ENCODE measurements at regions not wholly inside any gene's neighbourhood (a gene's known extent, or its start where the extent isn't known, plus 50 kb on each side); places are given as distances from the start of the nearest gene placed in this dataset.

- Histone ChIP-seq H3K36me3 (no peaks in the 10 kb centered on the region), H3K27ac (no peak overlapping the region), H3K4me3 (no peak overlapping the region), H3K27me3 (no peaks in the 10 kb centered on the region), H3K9me3 (ENCODE audit: low read depth) (no peaks in the 10 kb centered on the region), H3K4me1 (ENCODE audit: low read depth) (peaks cover 24% of the 10 kb centered on the region)
- no peak for TF ChIP-seq CTCF (IDR thresholded peaks at IDR 0.05; ENCODE audit: low read depth, low read length)
- DNase-seq (ENCODE audit: low read depth in 1 of 2, low spot score in 1 of 2) = peak in 1 of 2 donors; percentile 37
Measured at GRCh38 chr6:81865712-81866111, 113.2 kb upstream of the TENT5A start.

GRCh38 chr6:81864124-81864523 lies 111.6 kb upstream of the TENT5A start:
- no peak overlapping the region for H3K27ac ChIP-seq
- H3K27me3 ChIP-seq = no peaks in the 10 kb centered on the region
- no peaks in the 10 kb centered on the region for H3K36me3 ChIP-seq
- TF ChIP-seq CTCF (IDR thresholded peaks at IDR 0.05; ENCODE audit: low read depth, low read length) = no peak
- H3K9me3 ChIP-seq (ENCODE audit: low read depth) = no peaks in the 10 kb centered on the region
- H3K4me1 ChIP-seq (ENCODE audit: low read depth) = peaks cover 20% of the 10 kb centered on the region
- H3K4me3 ChIP-seq = no peak overlapping the region
- DNase-seq (ENCODE audit: low read depth in 1 of 2, low spot score in 1 of 2) = no peak

GRCh38 chr6:81863123-81863522 lies 110.6 kb upstream of the TENT5A start:
- DNase-seq (ENCODE audit: low read depth in 1 of 2, low spot score in 1 of 2) = peak in 1 of 2 donors; percentile 68
- Histone ChIP-seq H3K9me3 (ENCODE audit: low read depth) (no peaks in the 10 kb centered on the region), H3K27ac (peak overlapping the region; percentile 59), H3K4me3 (no peak overlapping the region), H3K4me1 (ENCODE audit: low read depth) (peaks cover 20% of the 10 kb centered on the region), H3K27me3 (no peaks in the 10 kb centered on the region), H3K36me3 (no peaks in the 10 kb centered on the region)
- TF ChIP-seq CTCF (IDR thresholded peaks at IDR 0.05; ENCODE audit: low read depth, low read length) = no peak

DNA sequence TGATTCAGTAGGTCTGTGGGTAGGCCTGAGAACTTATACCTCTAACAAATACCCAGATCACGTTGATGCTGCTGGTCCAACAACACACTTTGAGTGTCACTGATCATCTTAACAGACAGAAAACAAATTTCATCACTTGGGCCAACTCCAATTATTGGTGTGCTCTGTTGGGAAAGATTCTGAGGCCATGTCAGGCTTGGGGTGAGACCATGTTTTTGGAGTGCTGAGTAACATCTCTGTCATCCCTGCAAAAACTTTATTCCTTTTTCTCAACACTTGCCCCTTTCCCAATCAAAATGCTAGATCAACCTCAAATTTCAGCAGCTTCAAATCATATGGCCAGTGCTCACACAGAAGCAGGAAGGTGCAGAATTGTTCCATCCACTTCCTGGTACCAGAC lies 108.8 kb upstream of the TENT5A start:
- Histone ChIP-seq H3K27ac (no peak overlapping the region), H3K36me3 (no peaks in the 10 kb centered on the region), H3K4me1 (ENCODE audit: low read depth) (peaks cover 20% of the 10 kb centered on the region), H3K9me3 (ENCODE audit: low read depth) (no peaks in the 10 kb centered on the region), H3K27me3 (no peaks in the 10 kb centered on the region), H3K4me3 (no peak overlapping the region)
- DNase-seq (ENCODE audit: low read depth in 1 of 2, low spot score in 1 of 2) = no peak
- no peak for TF ChIP-seq CTCF (IDR thresholded peaks at IDR 0.05; ENCODE audit: low read depth, low read length)

- no peak overlapping the region for H3K4me3 ChIP-seq
- peaks cover 20% of the 10 kb centered on the region for H3K4me1 ChIP-seq (ENCODE audit: low read depth)
- no peaks in the 10 kb centered on the region for H3K27me3 ChIP-seq
- no peak for DNase-seq (ENCODE audit: low read depth in 1 of 2, low spot score in 1 of 2)
- no peaks in the 10 kb centered on the region for H3K9me3 ChIP-seq (ENCODE audit: low read depth)
- H3K27ac ChIP-seq = no peak overlapping the region
- no peaks in the 10 kb centered on the region for H3K36me3 ChIP-seq
- no peak for TF ChIP-seq CTCF (IDR thresholded peaks at IDR 0.05; ENCODE audit: low read depth, low read length)
Measured at GRCh38 chr6:81859884-81860283, 107.4 kb upstream of the TENT5A start.

DNA sequence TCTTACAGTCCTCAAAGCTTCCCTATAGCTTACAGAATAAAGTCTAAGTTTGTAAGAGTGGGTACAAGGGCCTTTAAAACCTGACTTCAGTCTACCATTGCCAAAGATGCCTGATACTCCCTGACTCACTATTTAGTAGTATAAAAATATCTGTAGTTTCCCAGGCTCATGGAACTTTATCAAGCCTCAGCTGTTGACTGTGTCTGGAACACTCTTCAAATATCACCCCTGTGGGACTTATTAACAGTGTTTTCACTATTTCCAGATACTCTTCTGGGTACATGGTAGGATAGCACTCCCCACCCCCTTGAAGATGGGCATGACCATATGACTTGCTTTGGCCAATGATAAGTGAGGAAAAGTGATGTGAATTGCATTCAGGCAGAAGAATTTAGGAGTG lies 105.3 kb upstream of the TENT5A start:
- no peak overlapping the region for H3K4me3 ChIP-seq
- TF ChIP-seq CTCF (IDR thresholded peaks at IDR 0.05; ENCODE audit: low read depth, low read length) = no peak
- H3K4me1 ChIP-seq (ENCODE audit: low read depth) = peaks cover 3% of the 10 kb centered on the region
- H3K27me3 ChIP-seq = no peaks in the 10 kb centered on the region
- DNase-seq (ENCODE audit: low read depth in 1 of 2, low spot score in 1 of 2) = no peak
- H3K9me3 ChIP-seq (ENCODE audit: low read depth) = no peaks in the 10 kb centered on the region
- H3K27ac ChIP-seq = no peak overlapping the region
- H3K36me3 ChIP-seq = no peaks in the 10 kb centered on the region
